ENCODE measurements at regions not wholly inside any gene's neighbourhood (a gene's known extent, or its start where the extent isn't known, plus 50 kb on each side); places are given as distances from the start of the nearest gene placed in this dataset.

DNA sequence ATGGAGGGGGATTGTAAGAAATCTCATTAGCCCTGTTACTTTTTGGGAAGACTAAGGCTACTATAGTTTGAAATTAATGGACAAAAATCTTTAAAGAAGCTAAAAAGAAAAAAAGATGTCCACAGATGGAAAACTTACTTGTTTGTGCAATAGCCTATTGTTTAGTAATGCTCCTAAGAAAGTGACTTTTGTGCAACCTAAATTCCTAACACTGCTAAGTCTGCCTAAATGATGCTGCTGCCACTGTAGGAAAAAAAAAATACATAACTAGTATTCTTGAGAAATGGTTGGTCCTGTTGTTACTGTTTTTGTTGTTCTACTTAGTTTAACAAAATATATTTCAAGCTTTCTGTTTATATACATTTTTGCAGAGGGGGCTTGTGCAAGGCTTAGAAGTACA lies 108.2 kb upstream of the NR3C1 start:
- no peaks in the 10 kb centered on the region for H3K79me2 ChIP-seq (ENCODE audit: low read length)
- no peak overlapping the region for H2AFZ ChIP-seq (ENCODE audit: low read depth, low read length)
- no peaks in the 10 kb centered on the region for H3K27me3 ChIP-seq (ENCODE audit: low read depth, low read length)
- TF ChIP-seq, protein P1, sequence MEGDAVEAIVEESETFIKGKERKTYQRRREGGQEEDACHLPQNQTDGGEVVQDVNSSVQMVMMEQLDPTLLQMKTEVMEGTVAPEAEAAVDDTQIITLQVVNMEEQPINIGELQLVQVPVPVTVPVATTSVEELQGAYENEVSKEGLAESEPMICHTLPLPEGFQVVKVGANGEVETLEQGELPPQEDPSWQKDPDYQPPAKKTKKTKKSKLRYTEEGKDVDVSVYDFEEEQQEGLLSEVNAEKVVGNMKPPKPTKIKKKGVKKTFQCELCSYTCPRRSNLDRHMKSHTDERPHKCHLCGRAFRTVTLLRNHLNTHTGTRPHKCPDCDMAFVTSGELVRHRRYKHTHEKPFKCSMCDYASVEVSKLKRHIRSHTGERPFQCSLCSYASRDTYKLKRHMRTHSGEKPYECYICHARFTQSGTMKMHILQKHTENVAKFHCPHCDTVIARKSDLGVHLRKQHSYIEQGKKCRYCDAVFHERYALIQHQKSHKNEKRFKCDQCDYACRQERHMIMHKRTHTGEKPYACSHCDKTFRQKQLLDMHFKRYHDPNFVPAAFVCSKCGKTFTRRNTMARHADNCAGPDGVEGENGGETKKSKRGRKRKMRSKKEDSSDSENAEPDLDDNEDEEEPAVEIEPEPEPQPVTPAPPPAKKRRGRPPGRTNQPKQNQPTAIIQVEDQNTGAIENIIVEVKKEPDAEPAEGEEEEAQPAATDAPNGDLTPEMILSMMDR (IDR thresholded peaks at IDR 0.05; ENCODE audit: low read depth, low read length): no peak
- TF ChIP-seq EZH2phosphoT487 (IDR thresholded peaks at IDR 0.05; ENCODE audit: low read depth): no peak
- no peaks in the 10 kb centered on the region for H4K20me1 ChIP-seq (ENCODE audit: insufficient read depth, low read length)
- no peaks in the 10 kb centered on the region for H3K9me3 ChIP-seq (ENCODE audit: insufficient read depth, low read length)
- no peak overlapping the region for H3K4me2 ChIP-seq (ENCODE audit: low read length)
- no peaks in the 10 kb centered on the region for H3K36me3 ChIP-seq (replicated peaks; ENCODE audit: low read depth, low read length)
- no peak overlapping the region for H3K27ac ChIP-seq (ENCODE audit: low read length)
- H3K9ac ChIP-seq (ENCODE audit: low read length): no peak overlapping the region
- H3K4me1 ChIP-seq (ENCODE audit: low read length): peaks cover 25% of the 10 kb centered on the region
- no peak overlapping the region for H3K4me3 ChIP-seq (ENCODE audit: low read length)

DNA sequence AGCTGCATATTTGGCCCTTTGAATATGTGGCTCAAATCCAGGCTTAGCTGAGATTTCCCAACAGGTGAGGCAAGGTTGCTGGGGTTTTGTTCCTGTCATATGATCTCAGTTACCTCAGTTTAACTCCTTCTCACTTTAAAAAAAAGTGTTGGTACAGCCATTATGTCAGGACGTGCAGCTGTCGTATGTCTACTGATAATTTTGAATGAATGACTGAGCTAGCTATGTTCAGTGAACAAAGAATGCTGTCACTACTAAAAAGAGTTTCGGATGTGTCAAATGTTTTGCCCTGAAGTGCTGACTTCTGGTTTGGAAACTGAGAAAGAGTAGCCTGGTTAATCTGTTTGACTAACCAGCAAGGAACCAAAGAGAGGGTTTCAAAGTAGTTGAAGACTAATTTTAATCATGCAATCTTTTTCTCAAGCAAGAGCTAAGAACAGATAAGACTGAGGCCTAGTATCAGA lies 106.3 kb upstream of the NR3C1 start:
- Histone ChIP-seq H3K4me3 (ENCODE audit: low read length) (no peak overlapping the region), H3K4me1 (ENCODE audit: low read length) (peaks cover 8% of the 10 kb centered on the region), H2AFZ (ENCODE audit: low read depth, low read length) (no peak overlapping the region), H3K79me2 (ENCODE audit: low read length) (no peaks in the 10 kb centered on the region), H3K9ac (ENCODE audit: low read length) (no peak overlapping the region), H3K27ac (ENCODE audit: low read length) (no peak overlapping the region), H3K36me3 (replicated peaks; ENCODE audit: low read depth, low read length) (no peaks in the 10 kb centered on the region), H3K27me3 (ENCODE audit: low read depth, low read length) (no peaks in the 10 kb centered on the region), H4K20me1 (ENCODE audit: insufficient read depth, low read length) (no peaks in the 10 kb centered on the region), H3K4me2 (ENCODE audit: low read length) (no peak overlapping the region), H3K9me3 (ENCODE audit: insufficient read depth, low read length) (no peaks in the 10 kb centered on the region)
- TF ChIP-seq, protein P1 (IDR thresholded peaks at IDR 0.05; ENCODE audit: low read depth, low read length): no peak
- TF ChIP-seq EZH2phosphoT487 (IDR thresholded peaks at IDR 0.05; ENCODE audit: low read depth): no peak

DNA sequence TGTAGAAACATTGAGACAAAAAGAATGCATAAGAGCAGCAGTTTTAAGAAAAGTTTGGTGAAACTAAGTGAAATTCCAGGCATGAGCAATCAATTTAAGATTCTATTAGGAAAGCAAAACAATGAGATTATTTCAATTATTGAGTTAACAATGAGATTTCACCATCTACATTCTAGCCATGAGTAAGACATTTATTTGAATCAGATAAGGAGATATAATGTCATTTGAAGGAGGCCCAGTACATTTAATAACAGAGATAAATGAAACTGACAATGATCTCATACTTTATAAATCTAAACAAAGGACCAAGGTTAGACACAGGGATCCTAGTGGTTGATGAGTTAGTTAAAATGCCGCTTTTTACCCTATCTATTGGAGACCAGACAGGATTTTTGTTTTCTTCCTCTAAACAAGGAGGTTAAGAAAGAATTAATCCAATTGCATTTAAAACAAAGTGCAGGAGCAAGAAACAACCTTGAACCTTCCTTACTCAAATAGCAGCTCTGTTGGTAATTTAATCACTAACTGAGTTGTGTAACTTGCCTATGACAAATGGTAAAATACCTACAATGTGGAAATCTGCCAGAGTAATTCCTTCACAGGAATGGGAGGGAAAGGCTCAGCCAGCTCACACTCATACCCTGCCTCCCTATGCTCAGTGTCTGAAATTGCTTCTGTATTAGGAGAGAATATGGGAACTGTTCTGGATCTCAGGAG lies 103.5 kb upstream of the NR3C1 start:
- Histone ChIP-seq H4K20me1 (ENCODE audit: insufficient read depth, low read length) (no peaks in the 10 kb centered on the region), H3K9me3 (ENCODE audit: insufficient read depth, low read length) (no peaks in the 10 kb centered on the region), H3K27me3 (ENCODE audit: low read depth, low read length) (no peaks in the 10 kb centered on the region), H3K4me3 (ENCODE audit: low read length) (no peak overlapping the region), H3K27ac (ENCODE audit: low read length) (no peak overlapping the region), H3K36me3 (replicated peaks; ENCODE audit: low read depth, low read length) (no peaks in the 10 kb centered on the region), H3K4me2 (ENCODE audit: low read length) (no peak overlapping the region), H3K79me2 (ENCODE audit: low read length) (no peaks in the 10 kb centered on the region), H3K4me1 (ENCODE audit: low read length) (peaks cover 8% of the 10 kb centered on the region), H2AFZ (ENCODE audit: low read depth, low read length) (no peak overlapping the region), H3K9ac (ENCODE audit: low read length) (no peak overlapping the region)
- TF ChIP-seq, protein P1 (IDR thresholded peaks at IDR 0.05; ENCODE audit: low read depth, low read length): no peak
- TF ChIP-seq EZH2phosphoT487 (IDR thresholded peaks at IDR 0.05; ENCODE audit: low read depth): no peak

DNA sequence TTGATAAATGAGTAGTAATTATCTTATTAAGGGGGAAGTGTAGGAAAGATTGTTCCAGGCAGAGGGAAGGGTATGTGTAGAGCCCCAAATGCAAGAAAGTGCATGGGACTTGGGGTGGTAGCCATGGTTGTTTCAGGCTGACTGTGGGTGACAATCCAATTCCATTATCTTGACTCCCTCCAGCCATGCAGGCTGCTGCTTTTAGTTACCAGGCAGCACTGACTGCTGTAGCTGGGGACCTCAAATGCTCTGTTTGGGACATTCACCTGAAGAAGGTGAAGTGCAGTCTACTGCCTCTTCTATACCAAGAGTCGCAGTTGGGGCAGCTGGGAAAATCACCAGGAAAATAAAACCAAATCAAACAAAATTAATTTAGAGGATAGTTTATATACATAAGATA lies 102.4 kb upstream of the NR3C1 start:
- TF ChIP-seq, protein P1 (IDR thresholded peaks at IDR 0.05; ENCODE audit: low read depth, low read length): no peak
- TF ChIP-seq EZH2phosphoT487 (IDR thresholded peaks at IDR 0.05; ENCODE audit: low read depth): no peak

More for the DNA sequence above, 102.4 kb upstream of the NR3C1 start:
- Histone ChIP-seq H3K27ac (ENCODE audit: low read length) (no peak overlapping the region), H2AFZ (ENCODE audit: low read depth, low read length) (no peak overlapping the region), H3K9me3 (ENCODE audit: insufficient read depth, low read length) (no peaks in the 10 kb centered on the region), H3K9ac (ENCODE audit: low read length) (no peak overlapping the region), H4K20me1 (ENCODE audit: insufficient read depth, low read length) (no peaks in the 10 kb centered on the region), H3K4me3 (ENCODE audit: low read length) (no peak overlapping the region), H3K4me2 (ENCODE audit: low read length) (no peak overlapping the region), H3K79me2 (ENCODE audit: low read length) (no peaks in the 10 kb centered on the region), H3K36me3 (replicated peaks; ENCODE audit: low read depth, low read length) (no peaks in the 10 kb centered on the region), H3K27me3 (ENCODE audit: low read depth, low read length) (no peaks in the 10 kb centered on the region), H3K4me1 (ENCODE audit: low read length) (peaks cover 8% of the 10 kb centered on the region)
